ENCODE measurements at regions not wholly inside any gene's neighbourhood (a gene's known extent, or its start where the extent isn't known, plus 50 kb on each side); places are given as distances from the start of the nearest gene placed in this dataset.

DNA sequence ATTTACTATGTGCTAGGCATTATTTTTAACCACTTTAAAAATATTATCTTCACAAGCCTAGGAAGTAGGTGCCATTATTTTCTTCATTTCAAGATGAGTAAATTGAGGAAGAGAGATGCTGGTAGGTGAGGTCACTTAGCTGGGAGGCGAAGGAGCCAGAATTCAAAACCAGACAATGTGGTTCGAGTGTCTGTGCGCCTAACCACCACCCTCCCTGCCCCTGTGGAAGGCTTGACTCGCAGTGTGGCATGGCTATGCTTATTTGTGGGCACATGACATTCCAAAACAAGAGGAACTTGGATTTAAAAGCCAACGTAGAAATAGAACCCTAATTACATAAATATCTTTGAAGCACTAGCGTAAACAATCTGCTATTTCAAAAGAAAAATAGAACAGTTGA, 226.6 kb upstream of the PITX2 start:
- no peak for FAIRE-seq
- Histone ChIP-seq H3K4me3 (no peak overlapping the region), H4K20me1 (replicated peaks; ENCODE audit: control insufficient read depth, insufficient read depth, low read length) (no peaks in the 10 kb centered on the region), H2AFZ (ENCODE audit: low read depth, low read length) (no peak overlapping the region), H3K9ac (ENCODE audit: insufficient read depth in 1 of 2, low read depth in 2 of 2, low read length in 2 of 2) (no peak overlapping the region), H3K27ac (ENCODE audit: extremely low read depth, low read depth, low read length) (no peak overlapping the region), H3K4me2 (ENCODE audit: insufficient read depth, low read length) (no peak overlapping the region), H3K79me2 (ENCODE audit: control insufficient read depth, insufficient read depth, low read length) (no peaks in the 10 kb centered on the region), H3K9me1 (ENCODE audit: control insufficient read depth, insufficient read depth, low read length) (no peaks in the 10 kb centered on the region), H3K9me3 (replicated peaks; ENCODE audit: control insufficient read depth, insufficient read depth, low read depth, low read length) (no peaks in the 10 kb centered on the region; the same call in none of the 2 replicates), H3K36me3 (ENCODE audit: control insufficient read depth, insufficient read depth, low read length) (no peaks in the 10 kb centered on the region), H3K4me1 (replicated peaks in 1 of 2; ENCODE audit: control insufficient read depth in 2 of 2, insufficient read depth in 2 of 2, low read length in 2 of 2) (no peaks in the 10 kb centered on the region), H3K27me3 (ENCODE audit: control insufficient read depth in 2 of 2, insufficient read depth in 2 of 2, low read length in 2 of 2) (no peaks in the 10 kb centered on the region)
- in situ Hi-C loops (cut with MboI) (no loop called here), intact Hi-C loops (cut with micrococcal nuclease) (no loop called here)
- ChIA-PET POLR2A (no interaction called here), CTCF (ENCODE audit: low intra/inter-chr PET ratio) (no interaction called here)
- DNase-seq (ENCODE audit: extremely low read depth in 1 of 4, low spot score in 3 of 4) = no peak
- no TSS peak for BruUV-seq (replicated peaks)
- 3% methylated on average over 6 of the region's 6 CpGs for WGBS (ENCODE audit: insufficient coverage, low coverage, missing lambda C conversion rate)
- TF ChIP-seq, protein P1, sequence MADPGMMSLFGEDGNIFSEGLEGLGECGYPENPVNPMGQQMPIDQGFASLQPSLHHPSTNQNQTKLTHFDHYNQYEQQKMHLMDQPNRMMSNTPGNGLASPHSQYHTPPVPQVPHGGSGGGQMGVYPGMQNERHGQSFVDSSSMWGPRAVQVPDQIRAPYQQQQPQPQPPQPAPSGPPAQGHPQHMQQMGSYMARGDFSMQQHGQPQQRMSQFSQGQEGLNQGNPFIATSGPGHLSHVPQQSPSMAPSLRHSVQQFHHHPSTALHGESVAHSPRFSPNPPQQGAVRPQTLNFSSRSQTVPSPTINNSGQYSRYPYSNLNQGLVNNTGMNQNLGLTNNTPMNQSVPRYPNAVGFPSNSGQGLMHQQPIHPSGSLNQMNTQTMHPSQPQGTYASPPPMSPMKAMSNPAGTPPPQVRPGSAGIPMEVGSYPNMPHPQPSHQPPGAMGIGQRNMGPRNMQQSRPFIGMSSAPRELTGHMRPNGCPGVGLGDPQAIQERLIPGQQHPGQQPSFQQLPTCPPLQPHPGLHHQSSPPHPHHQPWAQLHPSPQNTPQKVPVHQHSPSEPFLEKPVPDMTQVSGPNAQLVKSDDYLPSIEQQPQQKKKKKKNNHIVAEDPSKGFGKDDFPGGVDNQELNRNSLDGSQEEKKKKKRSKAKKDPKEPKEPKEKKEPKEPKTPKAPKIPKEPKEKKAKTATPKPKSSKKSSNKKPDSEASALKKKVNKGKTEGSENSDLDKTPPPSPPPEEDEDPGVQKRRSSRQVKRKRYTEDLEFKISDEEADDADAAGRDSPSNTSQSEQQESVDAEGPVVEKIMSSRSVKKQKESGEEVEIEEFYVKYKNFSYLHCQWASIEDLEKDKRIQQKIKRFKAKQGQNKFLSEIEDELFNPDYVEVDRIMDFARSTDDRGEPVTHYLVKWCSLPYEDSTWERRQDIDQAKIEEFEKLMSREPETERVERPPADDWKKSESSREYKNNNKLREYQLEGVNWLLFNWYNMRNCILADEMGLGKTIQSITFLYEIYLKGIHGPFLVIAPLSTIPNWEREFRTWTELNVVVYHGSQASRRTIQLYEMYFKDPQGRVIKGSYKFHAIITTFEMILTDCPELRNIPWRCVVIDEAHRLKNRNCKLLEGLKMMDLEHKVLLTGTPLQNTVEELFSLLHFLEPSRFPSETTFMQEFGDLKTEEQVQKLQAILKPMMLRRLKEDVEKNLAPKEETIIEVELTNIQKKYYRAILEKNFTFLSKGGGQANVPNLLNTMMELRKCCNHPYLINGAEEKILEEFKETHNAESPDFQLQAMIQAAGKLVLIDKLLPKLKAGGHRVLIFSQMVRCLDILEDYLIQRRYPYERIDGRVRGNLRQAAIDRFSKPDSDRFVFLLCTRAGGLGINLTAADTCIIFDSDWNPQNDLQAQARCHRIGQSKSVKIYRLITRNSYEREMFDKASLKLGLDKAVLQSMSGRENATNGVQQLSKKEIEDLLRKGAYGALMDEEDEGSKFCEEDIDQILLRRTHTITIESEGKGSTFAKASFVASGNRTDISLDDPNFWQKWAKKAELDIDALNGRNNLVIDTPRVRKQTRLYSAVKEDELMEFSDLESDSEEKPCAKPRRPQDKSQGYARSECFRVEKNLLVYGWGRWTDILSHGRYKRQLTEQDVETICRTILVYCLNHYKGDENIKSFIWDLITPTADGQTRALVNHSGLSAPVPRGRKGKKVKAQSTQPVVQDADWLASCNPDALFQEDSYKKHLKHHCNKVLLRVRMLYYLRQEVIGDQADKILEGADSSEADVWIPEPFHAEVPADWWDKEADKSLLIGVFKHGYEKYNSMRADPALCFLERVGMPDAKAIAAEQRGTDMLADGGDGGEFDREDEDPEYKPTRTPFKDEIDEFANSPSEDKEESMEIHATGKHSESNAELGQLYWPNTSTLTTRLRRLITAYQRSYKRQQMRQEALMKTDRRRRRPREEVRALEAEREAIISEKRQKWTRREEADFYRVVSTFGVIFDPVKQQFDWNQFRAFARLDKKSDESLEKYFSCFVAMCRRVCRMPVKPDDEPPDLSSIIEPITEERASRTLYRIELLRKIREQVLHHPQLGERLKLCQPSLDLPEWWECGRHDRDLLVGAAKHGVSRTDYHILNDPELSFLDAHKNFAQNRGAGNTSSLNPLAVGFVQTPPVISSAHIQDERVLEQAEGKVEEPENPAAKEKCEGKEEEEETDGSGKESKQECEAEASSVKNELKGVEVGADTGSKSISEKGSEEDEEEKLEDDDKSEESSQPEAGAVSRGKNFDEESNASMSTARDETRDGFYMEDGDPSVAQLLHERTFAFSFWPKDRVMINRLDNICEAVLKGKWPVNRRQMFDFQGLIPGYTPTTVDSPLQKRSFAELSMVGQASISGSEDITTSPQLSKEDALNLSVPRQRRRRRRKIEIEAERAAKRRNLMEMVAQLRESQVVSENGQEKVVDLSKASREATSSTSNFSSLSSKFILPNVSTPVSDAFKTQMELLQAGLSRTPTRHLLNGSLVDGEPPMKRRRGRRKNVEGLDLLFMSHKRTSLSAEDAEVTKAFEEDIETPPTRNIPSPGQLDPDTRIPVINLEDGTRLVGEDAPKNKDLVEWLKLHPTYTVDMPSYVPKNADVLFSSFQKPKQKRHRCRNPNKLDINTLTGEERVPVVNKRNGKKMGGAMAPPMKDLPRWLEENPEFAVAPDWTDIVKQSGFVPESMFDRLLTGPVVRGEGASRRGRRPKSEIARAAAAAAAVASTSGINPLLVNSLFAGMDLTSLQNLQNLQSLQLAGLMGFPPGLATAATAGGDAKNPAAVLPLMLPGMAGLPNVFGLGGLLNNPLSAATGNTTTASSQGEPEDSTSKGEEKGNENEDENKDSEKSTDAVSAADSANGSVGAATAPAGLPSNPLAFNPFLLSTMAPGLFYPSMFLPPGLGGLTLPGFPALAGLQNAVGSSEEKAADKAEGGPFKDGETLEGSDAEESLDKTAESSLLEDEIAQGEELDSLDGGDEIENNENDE (IDR thresholded peaks at IDR 0.05; ENCODE audit: low read depth, low read length) = no peak
- TF ChIP-seq, protein P2, sequence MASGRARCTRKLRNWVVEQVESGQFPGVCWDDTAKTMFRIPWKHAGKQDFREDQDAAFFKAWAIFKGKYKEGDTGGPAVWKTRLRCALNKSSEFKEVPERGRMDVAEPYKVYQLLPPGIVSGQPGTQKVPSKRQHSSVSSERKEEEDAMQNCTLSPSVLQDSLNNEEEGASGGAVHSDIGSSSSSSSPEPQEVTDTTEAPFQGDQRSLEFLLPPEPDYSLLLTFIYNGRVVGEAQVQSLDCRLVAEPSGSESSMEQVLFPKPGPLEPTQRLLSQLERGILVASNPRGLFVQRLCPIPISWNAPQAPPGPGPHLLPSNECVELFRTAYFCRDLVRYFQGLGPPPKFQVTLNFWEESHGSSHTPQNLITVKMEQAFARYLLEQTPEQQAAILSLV (tag; IDR thresholded peaks at IDR 0.05) = no peak
- no peak for TF ChIP-seq NCOA1 (IDR thresholded peaks at IDR 0.05; ENCODE audit: low read depth)
- no peak for TF ChIP-seq HMG20A (CRISPR knock-in tag; conservative IDR thresholded peaks at IDR 0.05)
- TF ChIP-seq STAG1 (CRISPR knock-in tag; IDR thresholded peaks at IDR 0.05; ENCODE audit: borderline replicate concordance) = no peak
- no peak for ATAC-seq
